ENCODE measurements at regions not wholly inside any gene's neighbourhood (a gene's known extent, or its start where the extent isn't known, plus 50 kb on each side); places are given as distances from the start of the nearest gene placed in this dataset.

- TF ChIP-seq E2F4 (CRISPR knock-in tag; IDR thresholded peaks at IDR 0.05; ENCODE audit: borderline replicate concordance, low read depth) (no peak), NR3C1 (CRISPR knock-in tag; conservative IDR thresholded peaks at IDR 0.05; ENCODE audit: low read depth) (no peak), ZNF416 (CRISPR knock-in tag; IDR thresholded peaks at IDR 0.05) (no peak), ZNF232 (CRISPR knock-in tag; IDR thresholded peaks at IDR 0.05) (no peak), USF2 (CRISPR knock-in tag; IDR thresholded peaks at IDR 0.05) (no peak)
Observed at GRCh38 chr10:111593578-111593977, 516.7 kb downstream of the ADRA2A start (continued).

- DNase-seq (ENCODE audit: low spot score) (no peak), ATAC-seq (no peak)
- no peak overlapping the region for H3K4me3 Mint-ChIP-seq
- peaks cover 3% of the 10 kb centered on the region; the same call in 1 of the 2 replicates for H3K4me1 Mint-ChIP-seq
- no peak overlapping the region for H3K27ac Mint-ChIP-seq
- H3K9me3 Mint-ChIP-seq: peaks cover 6% of the 10 kb centered on the region
- H3K27me3 Mint-ChIP-seq (ENCODE audit: low read depth): no peaks in the 10 kb centered on the region
- TF ChIP-seq CTCF (IDR thresholded peaks at IDR 0.05) (no peak), ZNF219 (CRISPR knock-in tag; IDR thresholded peaks at IDR 0.05; ENCODE audit: borderline replicate concordance) (no peak), ZNF396 (CRISPR knock-in tag; IDR thresholded peaks at IDR 0.05; ENCODE audit: borderline replicate concordance) (no peak), ARID4B (CRISPR knock-in tag; IDR thresholded peaks at IDR 0.05; ENCODE audit: borderline replicate concordance) (no peak), TCF7 (CRISPR knock-in tag; IDR thresholded peaks at IDR 0.05; ENCODE audit: low read depth) (no peak), ATF3 (CRISPR knock-in tag; conservative IDR thresholded peaks at IDR 0.05) (no peak), AFF4 (CRISPR knock-in tag; IDR thresholded peaks at IDR 0.05; ENCODE audit: borderline replicate concordance) (no peak), E2F1 (CRISPR knock-in tag; IDR thresholded peaks at IDR 0.05) (no peak), ZNF416 (CRISPR knock-in tag; IDR thresholded peaks at IDR 0.05) (no peak)
- CTCF ChIA-PET: no interaction called here
- POLR2A ChIA-PET: no interaction called here
- no peaks in the 10 kb centered on the region for H3K36me3 Mint-ChIP-seq
Observed at GRCh38 chr10:111595173-111595572, 518.3 kb downstream of the ADRA2A start.

Measured in WTC11 (cell line).